Liver (tissue), 3 donors: ENCODE measurements at regions not wholly inside any gene's neighbourhood (a gene's known extent, or its start where the extent isn't known, plus 50 kb on each side); places are given as distances from the start of the nearest gene placed in this dataset.

ENCODE experiments used
- ATF3 ChIP-seq: IDR thresholded peaks from 2 replicates; pipeline ENCODE4 v1.6.1; 2016; ENCODE audit warnings: antibody characterized with exemption
- CTCF ChIP-seq: fragments of 150-350 bp; IDR thresholded peaks from 2 replicates; pipeline ENCODE4 v1.5.1; 2017; ENCODE audit warnings: improper control_type of control experiment, low read depth, low read length; ENCODE audit not compliant: missing input control
- EGR1 ChIP-seq, 2 donors: IDR thresholded peaks; 2 replicates each; pipeline ENCODE4 v1.6.1; 2016 to 2018; ENCODE audit warnings: antibody characterized with exemption in 2 of 2, low read depth in 2 of 2
- FOXA2 ChIP-seq: IDR thresholded peaks from 2 replicates; pipeline ENCODE4 v1.6.1; 2016; ENCODE audit warnings: antibody characterized with exemption
- GABPA ChIP-seq, 2 donors: IDR thresholded peaks in 1 of 2; conservative IDR thresholded peaks in 1 of 2; 2 replicates each; pipeline ENCODE4 v1.6.1; 2016; ENCODE audit warnings: antibody characterized with exemption in 2 of 2, mild to moderate bottlenecking in 1 of 2, moderate library complexity in 1 of 2
- JUND ChIP-seq, 2 donors: IDR thresholded peaks; 2 replicates each; pipeline ENCODE4 v1.6.1; 2016; ENCODE audit warnings: antibody characterized with exemption in 2 of 2
- MAX ChIP-seq: IDR thresholded peaks from 2 replicates; pipeline ENCODE4 v1.6.1; 2016; ENCODE audit warnings: antibody characterized with exemption
- RAD21 ChIP-seq, 2 donors: IDR thresholded peaks; 2 replicates each; pipeline ENCODE4 v1.6.1; 2016; ENCODE audit warnings: antibody characterized with exemption in 2 of 2, mild to moderate bottlenecking in 2 of 2
- REST ChIP-seq: IDR thresholded peaks from 2 replicates; pipeline ENCODE4 v1.6.1; 2016; ENCODE audit warnings: antibody characterized with exemption, mild to moderate bottlenecking
- SP1 ChIP-seq: IDR thresholded peaks from 2 replicates; pipeline ENCODE4 v1.6.1; 2018; ENCODE audit warnings: antibody characterized with exemption, mild to moderate bottlenecking
- TAF1 ChIP-seq: conservative IDR thresholded peaks from 2 replicates; pipeline ENCODE4 v1.6.1; 2016; ENCODE audit warnings: antibody characterized with exemption, mild to moderate bottlenecking
- YY1 ChIP-seq: IDR thresholded peaks from 2 replicates; pipeline ENCODE4 v1.6.1; 2016; ENCODE audit warnings: antibody characterized with exemption, mild to moderate bottlenecking
- ZBTB33 ChIP-seq: IDR thresholded peaks from 2 replicates; pipeline ENCODE4 v1.6.1; 2016; ENCODE audit warnings: antibody characterized with exemption
- donor health status: healthy.
- donor health status: healthy.

- TF ChIP-seq MAX (no peak), CTCF (no peak), RAD21 (IDR thresholded peaks at IDR 0.05) (no peak), EGR1 (IDR thresholded peaks at IDR 0.05; ENCODE audit: low read depth in 2 of 2) (no peak), ATF3 (no peak), REST (no peak), YY1 (no peak), JUND (IDR thresholded peaks at IDR 0.05) (no peak), FOXA2 (no peak), TAF1 (no peak), SP1 (no peak), ZBTB33 (no peak), GABPA (IDR thresholded peaks at IDR 0.05 in 1 of 2, conservative IDR thresholded peaks at IDR 0.05 in 1 of 2) (no peak)
Observed at GRCh38 chr5:96149021-96149420, 187.4 kb upstream of the ELL2 start.
